ENCODE measurements at regions not wholly inside any gene's neighbourhood (a gene's known extent, or its start where the extent isn't known, plus 50 kb on each side); places are given as distances from the start of the nearest gene placed in this dataset.
A peak's percentile ranks its signal among the peaks of the same experiment; 100 is the strongest.

DNA sequence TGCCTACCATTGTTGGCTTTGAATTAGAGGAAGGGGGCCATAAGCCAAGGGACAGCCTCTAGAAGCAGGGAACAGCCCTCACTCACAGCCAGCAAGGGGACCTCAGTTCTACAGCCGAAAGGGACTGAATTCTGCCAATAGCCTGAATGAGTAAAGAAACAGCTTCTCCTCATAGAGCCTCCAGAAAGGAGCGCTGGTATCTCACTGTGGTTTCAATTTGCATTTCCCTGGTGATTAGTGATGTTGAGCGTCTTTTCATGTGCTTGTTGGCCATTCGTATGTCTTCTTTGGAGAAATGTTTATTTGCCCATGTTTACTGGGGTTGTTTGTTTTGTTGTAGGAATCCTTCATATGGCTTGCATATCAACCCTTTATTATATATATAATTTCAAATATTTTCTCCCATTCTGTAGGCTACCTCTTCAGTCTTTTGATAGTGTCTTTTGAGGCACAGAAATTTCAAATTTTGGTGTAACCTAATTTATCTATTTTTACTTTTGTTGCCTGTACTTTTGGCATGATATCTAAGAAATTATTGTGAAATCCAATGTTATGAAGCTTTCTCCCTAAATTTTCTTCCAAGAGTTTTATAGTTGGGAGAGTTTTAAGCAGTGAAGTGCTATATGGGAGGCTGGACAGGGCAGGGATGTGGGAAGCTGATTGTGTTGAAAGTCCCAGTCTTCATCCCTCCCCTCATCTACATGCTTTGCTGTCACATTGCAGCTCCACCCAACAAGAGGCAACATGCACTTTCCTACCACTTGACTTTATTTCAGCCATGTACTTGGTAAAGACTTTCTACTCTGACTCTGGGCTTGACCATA is 57.1 kb upstream of the GPCPD1 start:
- Histone ChIP-seq H2AFZ (ENCODE audit: low read length) (no peak overlapping the region), H3K4me2 (ENCODE audit: insufficient read depth in 1 of 2, low read depth in 2 of 2, low read length in 2 of 2) (no peak overlapping the region), H3K18ac (ENCODE audit: extremely low read depth, low read length) (no peak overlapping the region), H2BK120ac (replicated peaks; ENCODE audit: low read depth, low read length) (no peak overlapping the region), H4K91ac (replicated peaks; ENCODE audit: insufficient read length, low read length) (no peak overlapping the region), H3K14ac (ENCODE audit: insufficient read length) (no peak overlapping the region), H3K4me1 (replicated peaks in 1 of 4; ENCODE audit: control insufficient read depth in 3 of 4, insufficient read depth in 4 of 4, low read length in 3 of 4) (no peaks in the 10 kb centered on the region), H3K9ac (replicated peaks in 1 of 4; ENCODE audit: extremely low read depth in 1 of 4, low read depth in 3 of 4, low read length in 3 of 4) (no peak overlapping the region), H2BK5ac (ENCODE audit: low read depth, low read length) (no peak overlapping the region), H2BK20ac (ENCODE audit: low read length) (no peak overlapping the region), H3K27me3 (replicated peaks in 1 of 4; ENCODE audit: control insufficient read depth in 3 of 4, extremely low read depth in 1 of 4, insufficient read depth in 3 of 4, low read length in 3 of 4) (no peaks in the 10 kb centered on the region), H3K79me2 (ENCODE audit: control insufficient read depth in 1 of 2, insufficient read depth in 2 of 2, low read length in 2 of 2) (no peaks in the 10 kb centered on the region), H3K4me3 (ENCODE audit: extremely low read depth in 1 of 4, insufficient read depth in 2 of 4, low read depth in 3 of 4, low read length in 4 of 4) (no peak overlapping the region), H3K9me3 (ENCODE audit: insufficient read depth in 2 of 2, low read depth in 1 of 2, low read length in 1 of 2) (no peaks in the 10 kb centered on the region), H2BK12ac (ENCODE audit: low read depth, low read length) (no peak overlapping the region), H3K23me2 (ENCODE audit: low read depth, low read length) (no peaks in the 10 kb centered on the region), H2AK5ac (ENCODE audit: low read depth, low read length) (no peak overlapping the region), H3K56ac (replicated peaks; ENCODE audit: insufficient read length, low read depth, low read length) (no peak overlapping the region), H2BK15ac (ENCODE audit: low read length) (no peak overlapping the region), H3K79me1 (ENCODE audit: low read depth, low read length) (no peaks in the 10 kb centered on the region), H3K36me3 (ENCODE audit: control insufficient read depth in 2 of 4, insufficient read depth in 4 of 4, low read length in 3 of 4) (no peaks in the 10 kb centered on the region), H3K23ac (ENCODE audit: insufficient read length) (no peak overlapping the region), H4K5ac (ENCODE audit: insufficient read length, low read depth, low read length) (no peak overlapping the region), H3K4ac (replicated peaks; ENCODE audit: insufficient read length, low read depth, low read length) (no peak overlapping the region), H4K20me1 (replicated peaks in 1 of 2; ENCODE audit: control insufficient read depth in 1 of 2, insufficient read depth in 2 of 2, low read length in 2 of 2) (no peaks in the 10 kb centered on the region), H3K27ac (ENCODE audit: low read depth, low read length) (no peak overlapping the region), H4K8ac (ENCODE audit: extremely low read depth, insufficient read depth, low read length) (no peak overlapping the region)
- POLR2A ChIA-PET (ENCODE audit: partially characterized antibody): no interaction called here
- CTCF ChIA-PET (ENCODE audit: partially characterized antibody): no interaction called here
- no peak for DNase-seq (ENCODE audit: low read depth in 1 of 2, low spot score in 2 of 2)
- 94% methylated on average over 4 of the region's 4 CpGs; no CpG with 5 or more reads in 1 of the 2 experiments for WGBS, 2 experiments (ENCODE audit: extremely low coverage in 1 of 2, insufficient coverage in 1 of 2, insufficient read length in 1 of 2, insufficient replicate concordance in 2 of 2, low coverage in 1 of 2, low lambda C conversion rate in 2 of 2, missing lambda C conversion rate in 1 of 2)
- TF ChIP-seq CEBPB (IDR thresholded peaks at IDR 0.05; ENCODE audit: low read depth, low read length): peak; percentile 80; the same call in 1 of the 2 replicates
- TF ChIP-seq SP4 (IDR thresholded peaks at IDR 0.05; ENCODE audit: low read length): no peak
- FAIRE-seq: no peak

Measured in H1 (cell line).